ENCODE measurements at regions not wholly inside any gene's neighbourhood (a gene's known extent, or its start where the extent isn't known, plus 50 kb on each side); places are given as distances from the start of the nearest gene placed in this dataset.

GRCh38 chrX:38856670-38857265, 55.5 kb downstream of the MID1IP1 start:
- DNase-seq: no peak

DNA sequence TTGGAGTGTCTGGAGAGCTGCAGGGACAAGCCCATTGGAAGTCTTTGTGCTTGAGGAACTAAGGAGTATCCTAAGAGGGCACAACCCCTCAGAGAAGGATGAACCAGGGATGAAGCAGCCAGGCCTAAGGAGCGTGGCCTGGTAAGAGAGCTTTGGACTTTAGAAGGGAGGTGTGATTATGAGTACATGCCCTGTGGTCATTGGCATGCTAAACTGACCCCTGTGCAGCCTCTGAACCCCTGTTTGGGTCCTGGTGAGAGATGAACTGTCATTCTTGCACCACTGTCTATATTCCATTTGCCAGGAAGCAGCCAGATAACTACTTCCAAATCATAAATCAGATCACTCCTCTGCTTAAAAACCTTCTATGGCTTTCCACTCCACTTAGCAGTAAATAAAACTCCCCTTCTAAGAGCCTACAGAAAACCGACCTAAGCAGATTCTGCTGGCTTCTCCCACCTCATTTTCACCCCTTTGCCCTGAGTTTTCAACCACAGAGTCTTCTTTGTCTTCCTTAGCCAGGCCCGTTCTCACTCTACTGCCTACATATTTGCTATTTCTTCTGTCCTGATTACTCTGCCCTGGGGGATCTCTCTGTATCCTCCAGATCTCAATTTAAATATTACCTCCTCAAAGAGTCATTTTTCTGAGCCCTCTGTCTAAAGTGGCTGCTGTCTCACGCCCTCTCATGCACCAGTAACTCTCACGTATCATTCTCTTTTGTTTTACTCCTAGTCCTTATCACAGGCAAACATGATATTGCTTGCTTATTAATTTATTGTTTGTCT, 56.7 kb downstream of the MID1IP1 start:
- no peak for DNase-seq

DNA sequence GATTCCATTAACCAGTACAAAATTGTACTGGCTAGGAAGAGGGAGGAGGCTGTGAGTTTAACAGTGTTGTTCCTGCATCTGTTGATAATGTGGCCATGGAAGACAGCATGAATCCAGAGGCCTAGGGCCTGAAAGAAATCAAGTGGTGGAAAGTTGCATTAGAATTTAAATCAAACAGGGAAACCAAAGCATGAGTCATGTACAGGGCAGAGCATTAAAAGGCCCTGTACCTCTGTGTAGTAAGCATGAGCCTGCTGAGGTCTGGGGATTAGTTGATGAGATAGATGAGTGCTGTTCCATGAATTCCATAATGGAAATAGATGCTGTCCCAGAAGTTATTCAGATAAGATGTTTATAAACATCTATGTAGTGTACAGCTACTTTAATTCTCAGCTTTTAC, 58.3 kb downstream of the MID1IP1 start:
- no peak for DNase-seq

DNA sequence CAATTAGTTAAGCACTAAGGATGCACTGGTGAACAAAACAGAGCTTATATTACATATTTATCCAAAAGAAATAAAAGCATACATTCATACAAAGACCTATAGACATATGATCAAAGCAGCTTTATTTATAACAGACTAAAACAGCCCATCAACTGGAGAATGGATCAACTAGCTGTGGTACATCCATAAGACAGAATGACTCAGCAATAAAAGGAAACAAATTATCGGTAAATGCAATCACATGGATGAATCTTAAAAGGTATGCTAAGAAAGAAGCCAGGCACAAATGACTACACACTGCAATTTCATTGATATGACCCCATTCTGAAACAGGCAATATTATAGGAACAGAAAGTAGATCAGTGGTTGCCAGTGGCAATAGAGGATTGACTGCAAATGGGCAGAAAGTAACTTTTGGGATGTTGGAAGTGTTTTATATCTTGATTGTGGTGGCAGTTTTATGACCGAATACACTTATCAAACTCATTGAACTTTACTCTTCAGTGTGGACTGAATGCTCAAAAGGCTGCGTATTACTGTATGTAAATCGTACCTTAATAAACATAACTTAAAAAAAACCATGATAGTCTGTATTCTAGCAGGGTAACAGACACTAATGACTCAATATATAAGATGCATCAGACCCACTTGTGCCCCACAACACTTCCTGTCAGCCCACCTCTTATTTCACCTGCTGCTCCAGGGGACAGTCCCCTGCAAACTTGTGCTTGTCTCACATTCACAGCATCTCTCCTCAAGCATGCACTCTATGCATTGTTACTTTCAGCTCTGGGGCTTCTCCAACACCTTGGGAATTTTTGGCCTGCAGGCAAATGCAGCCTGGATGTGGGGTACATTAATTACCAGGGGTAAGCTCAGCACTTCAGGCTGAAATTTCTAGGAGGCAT, 59.1 kb downstream of the MID1IP1 start:
- DNase-seq: no peak

- no peak for DNase-seq
Observed at GRCh38 chrX:38861489-38861888, 60.2 kb downstream of the MID1IP1 start.

- DNase-seq: no peak
Observed at GRCh38 chrX:38862100-38862499, 60.8 kb downstream of the MID1IP1 start.

- no peak for DNase-seq
Observed at GRCh38 chrX:38864165-38864564, 62.9 kb downstream of the MID1IP1 start.

DNA sequence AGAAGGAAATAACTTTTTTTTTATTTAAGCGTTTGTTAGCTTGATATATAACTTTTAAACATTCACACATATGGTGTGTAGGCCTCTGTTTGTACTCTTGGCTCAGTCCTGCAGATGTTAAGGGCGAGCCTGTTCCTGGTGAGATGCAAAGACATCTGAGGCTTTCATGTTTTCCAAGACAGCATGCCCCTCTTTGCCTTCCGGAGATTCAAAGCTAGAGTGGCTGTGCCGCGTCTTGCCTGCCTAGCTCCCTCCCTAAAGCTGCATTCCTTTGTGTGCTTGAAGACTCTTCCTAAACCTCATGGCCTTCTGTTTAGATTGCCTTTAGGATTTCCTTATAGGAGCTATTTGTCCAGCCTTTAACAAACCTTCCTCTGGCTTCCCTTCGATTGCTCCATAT, 67.1 kb downstream of the MID1IP1 start:
- DNase-seq: no peak

- no peak for DNase-seq
Observed at GRCh38 chrX:38868941-38869401, 67.7 kb downstream of the MID1IP1 start.

GRCh38 chrX:38870361-38870895, 69.2 kb downstream of the MID1IP1 start:
- DNase-seq: no peak

DNA sequence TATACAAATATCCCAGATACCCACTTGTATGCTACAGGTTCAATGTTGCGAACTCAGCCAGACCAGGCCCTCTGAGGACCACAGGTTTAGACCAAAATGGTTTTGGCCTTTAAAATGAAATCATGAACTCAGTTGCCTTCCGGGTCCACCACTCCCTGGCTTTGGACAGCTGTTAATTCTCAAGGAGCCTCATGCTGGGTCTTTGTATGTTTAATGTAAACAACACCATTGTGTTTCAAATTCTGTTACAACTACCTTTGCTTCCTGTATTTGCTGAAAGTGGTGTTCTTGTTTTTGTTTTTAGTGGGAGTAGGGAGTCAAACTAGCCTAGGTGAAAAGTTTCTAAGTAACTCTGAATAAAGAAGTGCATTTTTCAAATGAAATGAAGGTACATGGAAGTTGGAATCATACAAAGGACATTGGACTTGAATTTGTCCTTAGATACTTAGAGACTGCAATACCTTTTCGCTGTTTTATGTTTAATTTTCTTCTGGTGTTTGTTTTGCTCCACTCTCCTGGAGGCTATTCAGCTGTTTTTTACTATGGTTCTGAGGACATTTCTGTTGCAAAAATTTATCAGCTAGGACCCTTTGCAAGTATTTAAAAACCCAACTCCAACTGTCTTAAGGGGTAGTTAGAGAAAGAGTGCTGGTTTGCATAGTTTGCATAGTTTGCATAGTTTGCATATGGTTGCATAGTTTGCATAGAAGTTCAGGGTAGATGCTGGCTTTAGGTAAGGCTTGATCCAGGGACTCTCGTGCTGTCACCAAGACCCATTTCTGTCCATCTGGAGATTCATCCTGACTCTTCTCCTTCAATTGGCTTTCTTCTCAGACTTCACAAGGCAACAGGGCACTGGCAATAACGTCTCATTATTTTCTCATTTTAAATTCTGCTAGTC, 70.1 kb downstream of the MID1IP1 start:
- no peak for DNase-seq

DNA sequence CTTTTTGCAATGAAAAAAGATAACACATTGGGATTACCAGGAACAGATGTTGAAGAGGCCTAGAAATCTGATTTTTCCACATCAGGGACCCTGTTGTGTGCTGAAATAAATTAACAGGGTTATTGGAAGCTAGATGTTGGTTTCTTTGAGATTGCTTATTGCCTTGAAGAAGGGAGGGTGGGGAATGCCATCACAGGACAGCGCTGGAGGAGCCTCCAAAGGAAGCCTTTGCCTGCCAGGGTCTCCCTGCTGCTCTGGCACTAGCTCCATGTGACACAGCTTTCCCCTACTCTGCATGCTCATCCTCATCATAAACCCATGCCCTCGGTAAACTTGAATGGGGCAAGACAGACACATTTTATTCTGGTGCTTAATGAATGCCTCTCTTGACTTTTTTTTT, 76.1 kb downstream of the MID1IP1 start:
- DNase-seq: no peak

GRCh38 chrX:38878641-38879340, 77.5 kb downstream of the MID1IP1 start:
- DNase-seq: no peak

GRCh38 chrX:38879631-38880220, 78.5 kb downstream of the MID1IP1 start:
- DNase-seq: no peak

GRCh38 chrX:38880296-38880854, 79.1 kb downstream of the MID1IP1 start:
- no peak for DNase-seq

DNA sequence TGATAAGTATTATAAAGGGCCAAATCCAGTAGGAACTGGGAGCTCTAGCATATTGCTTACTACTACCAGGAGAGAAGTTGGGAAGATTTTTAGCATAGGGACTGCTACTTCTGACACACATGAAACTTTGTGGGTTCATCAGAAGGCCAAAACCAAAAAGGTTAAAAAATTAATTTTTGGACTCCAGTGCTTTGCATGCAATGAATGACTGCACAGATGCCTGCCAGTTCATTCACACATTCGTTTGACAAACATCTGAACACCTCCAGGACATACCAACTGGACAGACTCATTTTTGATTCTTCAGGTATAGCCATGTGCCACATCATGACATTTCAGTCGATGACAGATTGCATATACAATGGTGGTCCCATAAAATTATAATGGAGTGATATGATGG, 79.8 kb downstream of the MID1IP1 start:
- no peak for DNase-seq

DNA sequence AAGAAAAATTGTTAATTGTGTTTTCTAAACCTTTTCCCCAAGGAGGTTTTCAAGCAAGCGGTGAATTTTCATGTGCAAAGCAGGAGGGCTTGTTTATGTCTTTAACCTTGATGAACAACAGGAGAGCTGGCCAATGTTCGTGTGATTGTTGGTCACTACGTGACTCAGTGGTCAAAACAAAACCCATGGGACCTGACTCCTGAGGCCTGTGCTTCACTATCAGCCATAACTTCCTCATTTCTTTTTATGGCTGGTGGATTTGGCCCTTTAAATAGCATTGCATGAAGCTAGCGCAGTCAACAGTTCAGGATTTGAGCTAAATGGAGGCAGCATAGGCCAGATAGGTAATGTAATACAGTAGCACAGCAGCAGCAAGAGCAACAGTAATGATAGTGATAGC, 80.5 kb downstream of the MID1IP1 start:
- no peak for DNase-seq

- DNase-seq: no peak
Observed at GRCh38 chrX:38882894-38883626, 81.8 kb downstream of the MID1IP1 start.

GRCh38 chrX:38886112-38886511, 84.9 kb downstream of the MID1IP1 start:
- no peak for DNase-seq

- DNase-seq: no peak
Observed at GRCh38 chrX:38887222-38887621, 86.0 kb downstream of the MID1IP1 start.

All from NCI-H187 treated with DMSO at 0.1 percent for 48 hours (cell line).